GM06990 (cell line): ENCODE measurements at regions not wholly inside any gene's neighbourhood (a gene's known extent, or its start where the extent isn't known, plus 50 kb on each side); places are given as distances from the start of the nearest gene placed in this dataset.

Experiments
- DNase-seq: peaks from one replicate; pipeline ENCODE4 v3.0.0-alpha.2; 2011; ENCODE audit not compliant: insufficient read length; ENCODE audit errors: extremely low read depth
- H3K27me3 ChIP-seq: replicated peaks from 2 replicates; pipeline ENCODE4 v1.6.0; 2011; ENCODE audit warnings: low read length; ENCODE audit not compliant: control insufficient read depth, insufficient read depth
- H3K36me3 ChIP-seq: 2 replicates; pipeline ENCODE4 v1.5.1; 2011; ENCODE audit warnings: low read length; ENCODE audit not compliant: control insufficient read depth, insufficient read depth
- H3K4me3 ChIP-seq: replicated peaks from 2 replicates; pipeline ENCODE4 v1.5.1; 2011; ENCODE audit warnings: low read depth, mild to moderate bottlenecking, control low read depth, low read length
- TF ChIP-seq, protein P1 (sequence below): IDR thresholded peaks from 2 replicates; pipeline ENCODE4 v1.5.1; 2011; ENCODE audit warnings: low read length, control low read depth, mild to moderate bottlenecking, inconsistent platforms; ENCODE audit not compliant: insufficient read depth, poor library complexity, severe bottlenecking

DNA sequence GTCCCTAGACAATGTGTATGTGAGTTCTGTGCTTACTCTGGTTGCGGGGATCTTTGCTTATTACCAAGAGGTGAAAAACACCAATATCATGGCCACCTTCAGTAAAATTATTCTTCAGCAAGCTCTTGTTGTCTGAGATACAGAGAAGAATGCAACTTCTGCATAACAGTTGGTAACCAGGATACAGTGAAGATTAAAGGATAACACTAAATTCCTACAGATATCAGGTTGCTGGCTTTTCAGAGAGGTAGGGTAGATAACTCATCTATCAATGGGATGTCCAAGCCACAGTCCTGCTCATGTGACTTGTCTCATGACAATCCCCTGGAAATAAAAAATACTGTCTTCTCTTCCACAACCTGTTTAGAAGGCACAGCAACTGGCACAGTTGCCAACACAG is 308.5 kb downstream of the TNS1 start:
- TF ChIP-seq, protein P1, sequence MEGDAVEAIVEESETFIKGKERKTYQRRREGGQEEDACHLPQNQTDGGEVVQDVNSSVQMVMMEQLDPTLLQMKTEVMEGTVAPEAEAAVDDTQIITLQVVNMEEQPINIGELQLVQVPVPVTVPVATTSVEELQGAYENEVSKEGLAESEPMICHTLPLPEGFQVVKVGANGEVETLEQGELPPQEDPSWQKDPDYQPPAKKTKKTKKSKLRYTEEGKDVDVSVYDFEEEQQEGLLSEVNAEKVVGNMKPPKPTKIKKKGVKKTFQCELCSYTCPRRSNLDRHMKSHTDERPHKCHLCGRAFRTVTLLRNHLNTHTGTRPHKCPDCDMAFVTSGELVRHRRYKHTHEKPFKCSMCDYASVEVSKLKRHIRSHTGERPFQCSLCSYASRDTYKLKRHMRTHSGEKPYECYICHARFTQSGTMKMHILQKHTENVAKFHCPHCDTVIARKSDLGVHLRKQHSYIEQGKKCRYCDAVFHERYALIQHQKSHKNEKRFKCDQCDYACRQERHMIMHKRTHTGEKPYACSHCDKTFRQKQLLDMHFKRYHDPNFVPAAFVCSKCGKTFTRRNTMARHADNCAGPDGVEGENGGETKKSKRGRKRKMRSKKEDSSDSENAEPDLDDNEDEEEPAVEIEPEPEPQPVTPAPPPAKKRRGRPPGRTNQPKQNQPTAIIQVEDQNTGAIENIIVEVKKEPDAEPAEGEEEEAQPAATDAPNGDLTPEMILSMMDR: no peak
- no peak for DNase-seq
- H3K36me3 ChIP-seq: no peaks in the 10 kb centered on the region

DNA sequence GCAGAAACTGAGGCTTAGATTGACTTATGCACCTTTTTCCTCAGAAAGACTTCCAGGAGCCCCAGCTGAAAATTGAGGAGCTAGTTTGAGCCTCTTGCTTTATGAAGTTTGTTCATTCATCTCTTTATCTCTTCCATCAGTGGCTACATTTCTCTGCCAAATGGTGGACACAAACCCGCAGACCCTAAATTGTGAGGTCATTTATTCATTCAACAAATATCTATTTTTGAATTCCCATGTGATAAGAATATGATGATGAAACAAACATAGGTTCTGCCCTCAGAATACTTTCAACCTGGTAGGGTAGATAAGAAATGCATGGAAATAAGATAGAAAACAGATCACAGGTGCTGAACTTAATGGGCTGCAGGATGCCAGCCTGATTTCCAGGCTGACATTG is 309.4 kb downstream of the TNS1 start:
- no peaks in the 10 kb centered on the region for H3K36me3 ChIP-seq
- DNase-seq: no peak
- H3K27me3 ChIP-seq: no peaks in the 10 kb centered on the region
- TF ChIP-seq, protein P1: no peak
- no peak overlapping the region for H3K4me3 ChIP-seq

More for the DNA sequence above, 308.5 kb downstream of the TNS1 start:
- H3K27me3 ChIP-seq: no peaks in the 10 kb centered on the region
- no peak overlapping the region for H3K4me3 ChIP-seq

DNA sequence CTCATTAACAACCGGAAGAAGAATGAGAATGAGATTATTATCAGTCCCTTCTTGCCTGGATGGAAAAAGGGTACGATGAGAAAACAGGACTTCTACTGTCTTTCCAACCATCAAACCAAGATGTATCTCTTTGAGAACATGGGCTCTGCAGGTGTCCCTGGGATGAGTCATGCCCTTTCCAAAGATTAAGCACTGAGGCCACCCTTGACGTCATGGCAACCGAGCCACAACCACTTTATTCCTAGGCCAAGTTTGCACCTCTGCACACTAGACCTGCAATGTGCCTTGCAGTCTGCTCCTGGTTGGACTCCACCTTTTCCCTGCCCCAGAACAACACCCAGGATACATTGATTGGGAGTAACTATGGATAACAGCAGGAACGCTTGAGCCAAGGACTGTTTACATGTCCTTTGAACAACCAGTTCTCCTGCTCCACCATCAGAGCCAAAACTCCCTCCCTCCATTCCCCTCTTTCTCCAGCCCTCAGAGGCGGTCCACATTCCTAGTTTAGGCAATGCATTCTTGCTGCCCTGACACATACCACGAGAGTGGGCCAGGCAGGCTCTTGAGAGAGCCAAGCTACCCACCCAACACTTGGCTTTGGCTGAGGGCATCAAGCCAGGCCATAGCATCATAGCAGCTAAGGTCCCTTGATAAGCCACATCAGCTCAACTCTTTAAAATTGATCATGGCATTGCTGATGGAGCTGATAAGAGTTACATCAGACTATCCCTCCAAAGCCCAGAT is 310.7 kb downstream of the TNS1 start:
- no peaks in the 10 kb centered on the region; the same call in 1 of the 2 replicates for H3K27me3 ChIP-seq
- TF ChIP-seq, protein P1: no peak
- DNase-seq: no peak
- H3K36me3 ChIP-seq: no peaks in the 10 kb centered on the region
- no peak overlapping the region for H3K4me3 ChIP-seq

DNA sequence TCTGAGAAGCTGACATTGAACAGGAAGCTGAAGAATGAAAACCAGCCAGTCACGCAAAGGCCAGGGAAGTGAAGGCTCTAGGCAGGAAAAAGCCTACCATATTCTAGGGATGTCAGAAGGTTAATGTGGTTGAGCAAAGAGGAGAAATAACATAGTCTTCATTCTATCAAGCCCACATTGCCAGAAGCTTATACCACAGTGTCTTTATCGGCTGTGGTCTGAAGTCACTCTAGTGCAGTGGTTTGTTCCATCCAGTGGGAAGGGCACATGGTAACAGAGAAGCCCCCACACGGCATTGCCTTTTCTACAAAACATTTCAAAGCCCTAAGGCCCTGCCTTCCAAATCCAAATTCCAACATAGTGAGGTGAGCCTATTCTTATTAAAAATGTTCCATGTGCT is 311.3 kb downstream of the TNS1 start:
- H3K27me3 ChIP-seq: no peaks in the 10 kb centered on the region; the same call in 1 of the 2 replicates
- DNase-seq: no peak
- H3K4me3 ChIP-seq: no peak overlapping the region
- TF ChIP-seq, protein P1: no peak
- H3K36me3 ChIP-seq: no peaks in the 10 kb centered on the region

DNA sequence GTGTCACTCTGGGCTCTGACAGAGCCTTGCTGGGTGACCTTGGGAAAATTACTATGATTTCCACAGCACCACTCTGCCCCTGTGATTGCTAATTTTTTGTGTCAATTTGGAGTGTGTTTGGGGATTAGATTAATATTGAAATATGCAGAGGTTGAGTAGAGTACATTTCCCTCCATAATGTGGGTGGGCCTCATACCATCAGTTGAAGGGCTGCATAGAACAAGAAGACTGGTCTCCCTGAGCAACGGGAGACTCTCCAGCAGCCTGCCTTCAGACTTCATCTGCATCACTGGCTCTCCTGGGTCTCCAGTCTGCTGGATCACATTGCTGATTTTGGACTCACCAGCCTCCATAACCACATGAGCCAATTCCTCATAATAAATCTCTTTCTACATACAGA is 313.7 kb downstream of the TNS1 start:
- Histone ChIP-seq H3K27me3 (no peaks in the 10 kb centered on the region; the same call in 1 of the 2 replicates), H3K36me3 (no peaks in the 10 kb centered on the region), H3K4me3 (no peak overlapping the region)
- TF ChIP-seq, protein P1: no peak
- DNase-seq: no peak

DNA sequence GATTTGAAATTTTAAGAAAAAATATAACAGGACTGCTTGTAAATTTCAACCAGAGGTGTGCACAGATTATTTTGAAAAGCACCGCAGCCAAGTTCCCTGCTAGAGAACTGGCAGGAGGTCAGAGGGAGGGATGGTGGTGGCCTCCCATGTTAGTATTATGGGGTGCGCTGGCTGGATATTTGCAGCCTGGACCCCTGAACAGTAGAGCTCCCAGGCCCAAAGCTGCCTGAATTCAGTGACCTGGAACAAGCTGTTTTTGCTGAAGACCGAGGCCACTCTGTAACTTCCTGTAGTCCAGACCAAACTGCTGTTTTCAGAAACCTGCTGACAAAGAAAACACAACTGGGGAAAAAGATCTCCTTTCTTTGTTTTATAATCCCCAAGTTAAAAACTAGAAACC is 314.3 kb downstream of the TNS1 start:
- H3K4me3 ChIP-seq: no peak overlapping the region
- no peaks in the 10 kb centered on the region; the same call in 1 of the 2 replicates for H3K27me3 ChIP-seq
- no peak for DNase-seq
- TF ChIP-seq, protein P1: no peak
- H3K36me3 ChIP-seq: no peaks in the 10 kb centered on the region
